Bone marrow (tissue), 2 donors: ENCODE measurements at regions not wholly inside any gene's neighbourhood (a gene's known extent, or its start where the extent isn't known, plus 50 kb on each side); places are given as distances from the start of the nearest gene placed in this dataset.

ENCODE experiments used
- DNase-seq, 2 donors: peaks; one replicate each; lab custom pipeline; 2025; lab: John Stamatoyannopoulos, UW

- no peak for DNase-seq
Measured at GRCh38 chrX:68947882-68948605, 119.2 kb downstream of the EFNB1 start.

GRCh38 chrX:68945603-68946228 is 116.9 kb downstream of the EFNB1 start:
- no peak for DNase-seq

- DNase-seq = no peak
Measured at GRCh38 chrX:68945081-68945602, 116.3 kb downstream of the EFNB1 start.

GRCh38 chrX:68944211-68944610 is 115.4 kb downstream of the EFNB1 start:
- DNase-seq = no peak

GRCh38 chrX:68942840-68943239 is 114.0 kb downstream of the EFNB1 start:
- no peak for DNase-seq

- DNase-seq = no peak
Measured at GRCh38 chrX:68942104-68942503, 113.3 kb downstream of the EFNB1 start.

- no peak for DNase-seq
Measured at GRCh38 chrX:68941385-68941952, 112.6 kb downstream of the EFNB1 start.

GRCh38 chrX:68940601-68941000 is 111.8 kb downstream of the EFNB1 start:
- DNase-seq = no peak

- DNase-seq = no peak
Measured at GRCh38 chrX:68939868-68940267, 111.0 kb downstream of the EFNB1 start.

GRCh38 chrX:68938244-68939004 is 109.6 kb downstream of the EFNB1 start:
- no peak for DNase-seq

- no peak for DNase-seq
Measured at GRCh38 chrX:68937581-68937980, 108.8 kb downstream of the EFNB1 start.

- DNase-seq = no peak
Measured at GRCh38 chrX:68936608-68937007, 107.8 kb downstream of the EFNB1 start.

GRCh38 chrX:68936126-68936525 is 107.3 kb downstream of the EFNB1 start:
- no peak for DNase-seq

GRCh38 chrX:68935362-68935761 is 106.5 kb downstream of the EFNB1 start:
- DNase-seq = no peak

- no peak for DNase-seq
Measured at GRCh38 chrX:68934922-68935321, 106.1 kb downstream of the EFNB1 start.

GRCh38 chrX:68934421-68934820 is 105.6 kb downstream of the EFNB1 start:
- no peak for DNase-seq

- no peak for DNase-seq
Measured at GRCh38 chrX:68932611-68933010, 103.8 kb downstream of the EFNB1 start.

GRCh38 chrX:68931345-68931744 is 102.5 kb downstream of the EFNB1 start:
- DNase-seq = no peak

GRCh38 chrX:68930542-68931317 is 101.9 kb downstream of the EFNB1 start:
- no peak for DNase-seq

GRCh38 chrX:68929332-68930150 is 100.7 kb downstream of the EFNB1 start:
- no peak for DNase-seq

- no peak for DNase-seq
Measured at GRCh38 chrX:68928401-68928800, 99.6 kb downstream of the EFNB1 start.
